Type B pancreatic cell (in vitro differentiated cells): ENCODE measurements at regions not wholly inside any gene's neighbourhood (a gene's known extent, or its start where the extent isn't known, plus 50 kb on each side); places are given as distances from the start of the nearest gene placed in this dataset.
"Not testable (repeated sequence)": the region's sequence is repeated elsewhere in the genome, so short reads cannot be mapped to it uniquely, and the experiment has no call there.

Source experiments
- DNase-seq: peaks from one replicate; pipeline ENCODE4 v3.0.0; 2021; ENCODE audit warnings: mixed read lengths; ENCODE audit not compliant: unreplicated experiment; ENCODE audit errors: extremely low spot score
- H3K27ac Mint-ChIP-seq: 2 replicates; pipeline ENCODE4 v1.8.0; 2021; ENCODE audit warnings: mild to moderate bottlenecking, mixed read lengths
- H3K27me3 Mint-ChIP-seq: 2 replicates; pipeline ENCODE4 v1.8.0; 2021; ENCODE audit warnings: mixed read lengths
- H3K36me3 Mint-ChIP-seq: 2 replicates; pipeline ENCODE4 v1.8.0; 2021; ENCODE audit warnings: mixed read lengths
- H3K4me1 Mint-ChIP-seq: one replicate; pipeline ENCODE4 v1.8.0; 2021; ENCODE audit warnings: mixed read lengths; ENCODE audit not compliant: unreplicated experiment
- H3K4me3 Mint-ChIP-seq: 2 replicates; pipeline ENCODE4 v1.8.0; 2021; ENCODE audit warnings: mild to moderate bottlenecking, mixed read lengths
- H3K9me3 Mint-ChIP-seq: 2 replicates; pipeline ENCODE4 v1.8.0; 2021; ENCODE audit warnings: mixed read lengths
- CTCF ChIP-seq: fragments of 200-600 bp; sonication (generic); conservative IDR thresholded peaks from 2 replicates; pipeline ENCODE4 v1.5.0; 2021; ENCODE audit warnings: antibody characterized with exemption, mild to moderate bottlenecking

- Mint-ChIP-seq H3K9me3 (peaks cover 5% of the 10 kb centered on the region), H3K27me3 (no peaks in the 10 kb centered on the region), H3K36me3 (no peaks in the 10 kb centered on the region), H3K27ac (peak overlapping the region; percentile 50), H3K4me3 (no peak overlapping the region), H3K4me1 (no peaks in the 10 kb centered on the region)
- no peak for DNase-seq
- TF ChIP-seq CTCF, result no peak
Observed at GRCh38 chr9:100739666-100740065, 161.8 kb downstream of the CAVIN4 start.

GRCh38 chr9:100748930-100749329 is 171.1 kb downstream of the CAVIN4 start:
- not testable (repeated sequence) for H3K36me3 Mint-ChIP-seq, H3K27ac Mint-ChIP-seq, DNase-seq, H3K27me3 Mint-ChIP-seq, H3K4me3 Mint-ChIP-seq, H3K9me3 Mint-ChIP-seq, H3K4me1 Mint-ChIP-seq

GRCh38 chr9:100756217-100756616 is 178.3 kb downstream of the CAVIN4 start:
- TF ChIP-seq CTCF, result no peak
- Mint-ChIP-seq H3K4me1 (no peaks in the 10 kb centered on the region), H3K9me3 (peaks cover 4% of the 10 kb centered on the region), H3K4me3 (no peak overlapping the region), H3K27me3 (peaks cover 3% of the 10 kb centered on the region), H3K36me3 (no peaks in the 10 kb centered on the region), H3K27ac (no peak overlapping the region)
- DNase-seq, result no peak

GRCh38 chr9:100759215-100759614 is 181.3 kb downstream of the CAVIN4 start:
- no peak for TF ChIP-seq CTCF
- H3K27me3 Mint-ChIP-seq, result peaks cover 6% of the 10 kb centered on the region
- no peak overlapping the region for H3K4me3 Mint-ChIP-seq
- H3K9me3 Mint-ChIP-seq, result no peaks in the 10 kb centered on the region
- no peak for DNase-seq
- H3K27ac Mint-ChIP-seq, result no peak overlapping the region
- H3K4me1 Mint-ChIP-seq, result no peaks in the 10 kb centered on the region
- H3K36me3 Mint-ChIP-seq, result no peaks in the 10 kb centered on the region

- no peak for DNase-seq
- no peak overlapping the region for H3K4me3 Mint-ChIP-seq
- peaks cover 6% of the 10 kb centered on the region for H3K27me3 Mint-ChIP-seq
Observed at GRCh38 chr9:100761276-100761802, 183.5 kb downstream of the CAVIN4 start.

GRCh38 chr9:100774326-100774725 is 196.4 kb downstream of the CAVIN4 start:
- no peaks in the 10 kb centered on the region for H3K36me3 Mint-ChIP-seq
- no peak for DNase-seq
- H3K4me1 Mint-ChIP-seq, result no peaks in the 10 kb centered on the region
- H3K27me3 Mint-ChIP-seq, result no peaks in the 10 kb centered on the region
- no peak overlapping the region for H3K4me3 Mint-ChIP-seq
- H3K27ac Mint-ChIP-seq, result no peak overlapping the region
- no peak for TF ChIP-seq CTCF
- no peaks in the 10 kb centered on the region for H3K9me3 Mint-ChIP-seq

More at GRCh38 chr9:100761276-100761802, 183.5 kb downstream of the CAVIN4 start:
- Mint-ChIP-seq H3K36me3 (no peaks in the 10 kb centered on the region), H3K4me1 (no peaks in the 10 kb centered on the region), H3K9me3 (no peaks in the 10 kb centered on the region), H3K27ac (no peak overlapping the region)
- TF ChIP-seq CTCF, result no peak
